Neuronal stem cell (in vitro differentiated cells): ENCODE measurements at regions not wholly inside any gene's neighbourhood (a gene's known extent, or its start where the extent isn't known, plus 50 kb on each side); places are given as distances from the start of the nearest gene placed in this dataset.
A peak's percentile ranks its signal among the peaks of the same experiment; 100 is the strongest.

ENCODE experiments used
- DNase-seq: peaks from one replicate; pipeline ENCODE4 v3.0.0-alpha.2; 2013; ENCODE audit warnings: low spot score
- H2AFZ ChIP-seq: one replicate; pipeline ENCODE4 v1.6.1; 2013; ENCODE audit warnings: mild to moderate bottlenecking, low read length, inconsistent platforms
- H2AK5ac ChIP-seq: 2 replicates; pipeline ENCODE4 v1.6.1; 2013; ENCODE audit warnings: low read depth, mild to moderate bottlenecking, inconsistent platforms, low read length, moderate library complexity, mixed read lengths
- H2BK120ac ChIP-seq: 2 replicates; pipeline ENCODE4 v1.6.1; 2013; ENCODE audit warnings: low read depth, mild to moderate bottlenecking, inconsistent platforms, low read length, moderate library complexity, mixed read lengths
- H2BK12ac ChIP-seq: one replicate; pipeline ENCODE4 v1.6.1; 2013; ENCODE audit warnings: low read length, inconsistent platforms
- H2BK15ac ChIP-seq: 2 replicates; pipeline ENCODE4 v1.6.1; 2013; ENCODE audit warnings: mild to moderate bottlenecking, low read length, inconsistent platforms, mixed read lengths
- H2BK5ac ChIP-seq: one replicate; pipeline ENCODE4 v1.6.1; 2013; ENCODE audit warnings: inconsistent platforms, mild to moderate bottlenecking, low read length, moderate library complexity
- H3K14ac ChIP-seq: one replicate; pipeline ENCODE4 v1.6.1; 2013; ENCODE audit warnings: low read length, inconsistent platforms
- H3K18ac ChIP-seq: 2 replicates; pipeline ENCODE4 v1.6.1; 2013; ENCODE audit warnings: low read length, inconsistent platforms
- H3K23ac ChIP-seq: 2 replicates; pipeline ENCODE4 v1.6.1; 2013; ENCODE audit warnings: low read depth, mild to moderate bottlenecking, mixed read lengths, low read length, inconsistent platforms; ENCODE audit not compliant: poor library complexity
- H3K27ac ChIP-seq: replicated peaks from 3 replicates; pipeline ENCODE4 v1.5.1; 2013; ENCODE audit warnings: low read length, inconsistent platforms
- H3K27me3 ChIP-seq, 3 experiments: 2 replicates each; pipeline ENCODE4 v1.6.1; 2013; ENCODE audit warnings: low read length in 3 of 3, mild to moderate bottlenecking in 2 of 3, inconsistent platforms in 1 of 3, low read depth in 1 of 3, mixed read lengths in 1 of 3, moderate library complexity in 1 of 3; ENCODE audit not compliant: control insufficient read depth in 3 of 3, insufficient read depth in 3 of 3
- H3K36me3 ChIP-seq, 2 donors: replicated peaks in 1 of 2; 2 replicates each; pipeline ENCODE4 v1.6.1; 2013; ENCODE audit warnings: low read length in 2 of 2; ENCODE audit not compliant: control insufficient read depth in 2 of 2, insufficient read depth in 2 of 2
- H3K4ac ChIP-seq: 2 replicates; pipeline ENCODE4 v1.6.1; 2013; ENCODE audit warnings: inconsistent platforms, mild to moderate bottlenecking, low read length, moderate library complexity
- H3K4me1 ChIP-seq, 2 donors: 1 replicate in 1 of 2; 2 replicates in 1 of 2; pipeline ENCODE4 v1.6.1; 2013; ENCODE audit warnings: low read length in 2 of 2, low read depth in 1 of 2; ENCODE audit not compliant: control insufficient read depth in 2 of 2, insufficient read depth in 1 of 2
- H3K4me2 ChIP-seq: one replicate; pipeline ENCODE4 v1.6.1; 2013; ENCODE audit warnings: mild to moderate bottlenecking, low read length, inconsistent platforms; ENCODE audit not compliant: insufficient read depth, poor library complexity, severe bottlenecking
- H3K4me3 ChIP-seq, 2 donors: 2 replicates each; pipeline ENCODE4 v1.5.1; 2013; ENCODE audit warnings: low read length in 2 of 2, mild to moderate bottlenecking in 2 of 2, inconsistent platforms in 1 of 2, moderate library complexity in 1 of 2
- H3K79me1 ChIP-seq: one replicate; pipeline ENCODE4 v1.6.1; 2013; ENCODE audit warnings: low read depth, mild to moderate bottlenecking, inconsistent platforms, low read length, moderate library complexity
- H3K9ac ChIP-seq: one replicate; pipeline ENCODE4 v1.6.1; 2013; ENCODE audit warnings: mild to moderate bottlenecking, low read depth, low read length, inconsistent platforms; ENCODE audit not compliant: poor library complexity
- H3K9me3 ChIP-seq, 2 donors: replicated peaks in 1 of 2; 2 replicates each; pipeline versions ENCODE3 to v1.6.1; 2013; ENCODE audit warnings: low read length in 2 of 2, mild to moderate bottlenecking in 2 of 2, inconsistent platforms in 1 of 2, low read depth in 1 of 2, mixed read lengths in 1 of 2, moderate library complexity in 1 of 2; ENCODE audit not compliant: control insufficient read depth in 2 of 2, insufficient read depth in 1 of 2
- H4K8ac ChIP-seq: one replicate; pipeline ENCODE4 v1.6.1; 2013; ENCODE audit warnings: low read depth, mild to moderate bottlenecking, inconsistent platforms, low read length, moderate library complexity
- H4K91ac ChIP-seq: one replicate; pipeline ENCODE4 v1.6.1; 2013; ENCODE audit warnings: low read length, low read depth, mild to moderate bottlenecking, inconsistent platforms; ENCODE audit not compliant: poor library complexity
- WGBS, 2 donors: extraction: QIAGEN DNeasy Blood & Tissue Kit; methylation state at CpG; one replicate each; pipeline ENCODE4 v1.1.7; 2013; ENCODE audit warnings: missing lambda C conversion rate in 2 of 2, mixed read lengths in 1 of 2; ENCODE audit not compliant: insufficient read length in 2 of 2, insufficient replicate concordance in 1 of 2; ENCODE audit errors: extremely low coverage in 2 of 2; 5-methylcytosine and 5-hydroxymethylcytosine counted together

DNA sequence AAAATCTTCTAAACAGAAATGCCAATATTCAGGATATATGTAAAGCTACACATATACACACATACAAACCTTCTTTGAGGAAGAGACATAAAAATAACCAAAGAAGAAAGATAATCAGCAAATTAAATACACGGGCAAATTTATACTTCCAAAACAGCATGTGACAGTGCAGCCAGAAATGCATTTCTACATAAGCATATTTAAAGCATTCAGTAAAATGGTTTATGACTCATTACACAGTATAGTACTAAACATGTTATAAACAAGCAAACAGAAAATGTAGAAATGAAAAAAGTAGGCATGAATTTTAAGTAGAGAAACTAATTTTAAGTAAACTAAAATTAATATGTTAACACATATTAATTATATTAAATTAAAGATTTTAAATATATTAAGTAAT lies 1717.2 kb downstream of the OTOL1 start:
- no peak overlapping the region for H3K23ac ChIP-seq
- H3K9ac ChIP-seq = no peak overlapping the region
- no peak overlapping the region for H3K4me2 ChIP-seq
- no peak overlapping the region for H2BK12ac ChIP-seq
- H4K91ac ChIP-seq = no peak overlapping the region
- no peak overlapping the region for H3K14ac ChIP-seq
- no peak overlapping the region for H3K27ac ChIP-seq
- no peaks in the 10 kb centered on the region for H3K27me3 ChIP-seq
- no peak overlapping the region for H2BK5ac ChIP-seq
- H2BK15ac ChIP-seq = no peak overlapping the region
- no peaks in the 10 kb centered on the region for H3K9me3 ChIP-seq
- WGBS, 2 donors = no CpG with 5 or more reads among the region's 1 CpG
- H3K4ac ChIP-seq = no peak overlapping the region
- H2AFZ ChIP-seq = no peak overlapping the region
- no peaks in the 10 kb centered on the region for H3K4me1 ChIP-seq
- H3K79me1 ChIP-seq = no peaks in the 10 kb centered on the region
- H3K18ac ChIP-seq = no peak overlapping the region
- no peak for DNase-seq
- H4K8ac ChIP-seq = no peak overlapping the region
- no peak overlapping the region for H2AK5ac ChIP-seq
- no peak overlapping the region for H3K4me3 ChIP-seq
- no peak overlapping the region for H2BK120ac ChIP-seq
- H3K36me3 ChIP-seq = no peaks in the 10 kb centered on the region

GRCh38 chr3:163196815-163197374 lies 1700.3 kb downstream of the OTOL1 start:
- Histone ChIP-seq H2BK15ac (no peak overlapping the region), H3K4me1 (no peaks in the 10 kb centered on the region), H4K8ac (no peak overlapping the region), H2AFZ (peak overlapping the region; percentile 76), H2BK5ac (no peak overlapping the region), H3K27me3 (no peaks in the 10 kb centered on the region), H3K9ac (no peak overlapping the region), H2BK12ac (no peak overlapping the region), H3K4ac (no peak overlapping the region), H2AK5ac (no peak overlapping the region), H3K23ac (no peak overlapping the region), H2BK120ac (no peak overlapping the region), H3K14ac (no peak overlapping the region), H3K9me3 (no peaks in the 10 kb centered on the region), H3K4me2 (no peak overlapping the region), H3K18ac (no peak overlapping the region), H4K91ac (no peak overlapping the region), H3K27ac (no peak overlapping the region), H3K36me3 (no peaks in the 10 kb centered on the region), H3K4me3 (no peak overlapping the region), H3K79me1 (no peaks in the 10 kb centered on the region)
- no peak for DNase-seq
- WGBS, 2 donors = no CpG with 5 or more reads among the region's 2 CpGs

DNA sequence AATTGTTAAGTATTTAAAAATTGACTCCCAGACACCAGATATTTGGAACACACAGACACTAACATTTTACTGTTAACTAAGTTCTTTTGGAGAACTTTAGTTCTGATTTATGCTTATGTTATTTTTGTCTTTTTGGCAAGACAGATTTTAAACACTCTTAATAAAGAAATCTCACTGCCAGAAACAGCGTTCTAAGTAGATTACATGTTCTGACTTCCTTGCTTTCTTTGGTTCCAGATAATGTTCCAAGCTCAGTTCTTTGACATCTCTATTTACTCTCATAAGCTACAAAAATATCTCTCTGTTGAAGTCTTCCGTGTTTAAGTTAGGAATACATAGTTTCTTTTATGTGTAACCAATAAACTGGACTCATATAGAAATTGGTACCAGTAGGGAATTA lies 1699.6 kb downstream of the OTOL1 start:
- Histone ChIP-seq H3K27me3 (no peaks in the 10 kb centered on the region), H2BK12ac (no peak overlapping the region), H3K27ac (no peak overlapping the region), H3K18ac (no peak overlapping the region), H3K23ac (no peak overlapping the region), H2AFZ (peak overlapping the region; percentile 76), H2BK5ac (no peak overlapping the region), H4K91ac (no peak overlapping the region), H3K4ac (no peak overlapping the region), H3K4me1 (no peaks in the 10 kb centered on the region), H2AK5ac (no peak overlapping the region), H3K9me3 (no peaks in the 10 kb centered on the region), H3K36me3 (no peaks in the 10 kb centered on the region), H3K79me1 (no peaks in the 10 kb centered on the region), H2BK15ac (no peak overlapping the region), H3K4me2 (no peak overlapping the region), H3K4me3 (no peak overlapping the region), H3K9ac (no peak overlapping the region), H4K8ac (no peak overlapping the region), H3K14ac (no peak overlapping the region), H2BK120ac (no peak overlapping the region)
- no peak for DNase-seq
- no CpG with 5 or more reads among the region's 2 CpGs for WGBS, 2 donors

GRCh38 chr3:163185721-163186350 lies 1689.2 kb downstream of the OTOL1 start:
- H4K8ac ChIP-seq = no peak overlapping the region
- H3K79me1 ChIP-seq = no peaks in the 10 kb centered on the region
- H3K4me2 ChIP-seq = no peak overlapping the region
- H3K9me3 ChIP-seq = no peaks in the 10 kb centered on the region
- H3K27ac ChIP-seq = no peak overlapping the region
- no peak overlapping the region for H2BK120ac ChIP-seq
- no peaks in the 10 kb centered on the region for H3K4me1 ChIP-seq
- H2BK15ac ChIP-seq = no peak overlapping the region
- H2BK12ac ChIP-seq = no peak overlapping the region
- no peak overlapping the region for H4K91ac ChIP-seq
- no peak for DNase-seq
- no peak overlapping the region for H2AK5ac ChIP-seq
- H3K27me3 ChIP-seq = no peaks in the 10 kb centered on the region
- WGBS, 2 donors = no CpG with 5 or more reads among the region's 1 CpG
- no peak overlapping the region for H3K23ac ChIP-seq
- no peak overlapping the region for H3K18ac ChIP-seq
- no peak overlapping the region for H3K4me3 ChIP-seq
- H2AFZ ChIP-seq = no peak overlapping the region
- H3K36me3 ChIP-seq = no peaks in the 10 kb centered on the region
- no peak overlapping the region for H3K14ac ChIP-seq
- H3K9ac ChIP-seq = no peak overlapping the region
- H2BK5ac ChIP-seq = no peak overlapping the region
- no peak overlapping the region for H3K4ac ChIP-seq
